ENCODE measurements at regions not wholly inside any gene's neighbourhood (a gene's known extent, or its start where the extent isn't known, plus 50 kb on each side); places are given as distances from the start of the nearest gene placed in this dataset.

- H3K36me3 ChIP-seq: no peaks in the 10 kb centered on the region
Measured at GRCh38 chr1:199778324-199778955, 249.1 kb upstream of the NR5A2 start.

GRCh38 chr1:199780091-199780490 lies 247.4 kb upstream of the NR5A2 start:
- no peak overlapping the region for H3K4me3 ChIP-seq
- no peaks in the 10 kb centered on the region for H3K9me3 ChIP-seq
- no peaks in the 10 kb centered on the region for H3K4me1 ChIP-seq
- no peak overlapping the region for H3K27ac ChIP-seq
- TF ChIP-seq EP300 (IDR thresholded peaks at IDR 0.05) (no peak), POLR2A (IDR thresholded peaks at IDR 0.05) (no peak), POLR2AphosphoS5 (IDR thresholded peaks at IDR 0.05) (no peak), CTCF (IDR thresholded peaks at IDR 0.05) (no peak)
- no peaks in the 10 kb centered on the region for H3K27me3 ChIP-seq
- WGBS: 88% methylated on average over 5 of the region's 5 CpGs
- H3K36me3 ChIP-seq: no peaks in the 10 kb centered on the region
- no peak for DNase-seq (ENCODE audit: low spot score in 2 of 2)

More at GRCh38 chr1:199778324-199778955, 249.1 kb upstream of the NR5A2 start:
- TF ChIP-seq POLR2AphosphoS5 (IDR thresholded peaks at IDR 0.05) (no peak), POLR2A (IDR thresholded peaks at IDR 0.05) (no peak), EP300 (IDR thresholded peaks at IDR 0.05) (no peak), CTCF (IDR thresholded peaks at IDR 0.05) (no peak)
- DNase-seq (ENCODE audit: low spot score in 2 of 2): no peak
- Histone ChIP-seq H3K27me3 (no peaks in the 10 kb centered on the region), H3K4me1 (no peaks in the 10 kb centered on the region), H3K27ac (no peak overlapping the region), H3K4me3 (no peak overlapping the region), H3K9me3 (no peaks in the 10 kb centered on the region)
- 57% methylated on average over 3 of the region's 3 CpGs for WGBS

- Histone ChIP-seq H3K9me3 (no peaks in the 10 kb centered on the region), H3K27ac (no peak overlapping the region), H3K4me1 (no peaks in the 10 kb centered on the region), H3K4me3 (no peak overlapping the region), H3K36me3 (no peaks in the 10 kb centered on the region), H3K27me3 (no peaks in the 10 kb centered on the region)
- TF ChIP-seq POLR2AphosphoS5 (IDR thresholded peaks at IDR 0.05): no peak
- no peak for TF ChIP-seq CTCF (IDR thresholded peaks at IDR 0.05)
- TF ChIP-seq POLR2A (IDR thresholded peaks at IDR 0.05): no peak
- no peak for TF ChIP-seq EP300 (IDR thresholded peaks at IDR 0.05)
- 94% methylated on average over 2 of the region's 2 CpGs for WGBS
- DNase-seq (ENCODE audit: low spot score in 2 of 2): no peak
Measured at GRCh38 chr1:199780948-199781670, 246.4 kb upstream of the NR5A2 start.

- WGBS: 30% methylated on average over 2 of the region's 2 CpGs
- Histone ChIP-seq H3K27me3 (no peaks in the 10 kb centered on the region), H3K9me3 (no peaks in the 10 kb centered on the region), H3K4me3 (no peak overlapping the region), H3K36me3 (no peaks in the 10 kb centered on the region), H3K27ac (no peak overlapping the region), H3K4me1 (no peaks in the 10 kb centered on the region)
- no peak for TF ChIP-seq CTCF (IDR thresholded peaks at IDR 0.05)
- no peak for DNase-seq (ENCODE audit: low spot score in 2 of 2)
Measured at GRCh38 chr1:199784138-199784895, 243.2 kb upstream of the NR5A2 start.

- Histone ChIP-seq H3K9me3 (no peaks in the 10 kb centered on the region), H3K4me1 (no peaks in the 10 kb centered on the region), H3K36me3 (no peaks in the 10 kb centered on the region), H3K27me3 (no peaks in the 10 kb centered on the region), H3K4me3 (no peak overlapping the region), H3K27ac (no peak overlapping the region)
- TF ChIP-seq EP300 (IDR thresholded peaks at IDR 0.05) (no peak), CTCF (IDR thresholded peaks at IDR 0.05) (no peak), POLR2A (IDR thresholded peaks at IDR 0.05) (no peak), POLR2AphosphoS5 (IDR thresholded peaks at IDR 0.05) (no peak)
- DNase-seq (ENCODE audit: low spot score in 2 of 2): no peak
- 76% methylated on average over 3 of the region's 3 CpGs for WGBS
Measured at GRCh38 chr1:199786695-199787094, 240.8 kb upstream of the NR5A2 start.

Data from suprapubic skin (tissue), 4 donors.